Activated T-cell treated with anti-CD3 and anti-CD28 coated beads, Interleukin-2, amount 50 U/mL, for 48 hours (primary cell): ENCODE measurements at regions not wholly inside any gene's neighbourhood (a gene's known extent, or its start where the extent isn't known, plus 50 kb on each side); places are given as distances from the start of the nearest gene placed in this dataset.

ENCODE experiments used
- DNase-seq, 2 experiments: peaks; one replicate each; pipeline ENCODE4 v3.0.0-alpha.2; 2020

DNA sequence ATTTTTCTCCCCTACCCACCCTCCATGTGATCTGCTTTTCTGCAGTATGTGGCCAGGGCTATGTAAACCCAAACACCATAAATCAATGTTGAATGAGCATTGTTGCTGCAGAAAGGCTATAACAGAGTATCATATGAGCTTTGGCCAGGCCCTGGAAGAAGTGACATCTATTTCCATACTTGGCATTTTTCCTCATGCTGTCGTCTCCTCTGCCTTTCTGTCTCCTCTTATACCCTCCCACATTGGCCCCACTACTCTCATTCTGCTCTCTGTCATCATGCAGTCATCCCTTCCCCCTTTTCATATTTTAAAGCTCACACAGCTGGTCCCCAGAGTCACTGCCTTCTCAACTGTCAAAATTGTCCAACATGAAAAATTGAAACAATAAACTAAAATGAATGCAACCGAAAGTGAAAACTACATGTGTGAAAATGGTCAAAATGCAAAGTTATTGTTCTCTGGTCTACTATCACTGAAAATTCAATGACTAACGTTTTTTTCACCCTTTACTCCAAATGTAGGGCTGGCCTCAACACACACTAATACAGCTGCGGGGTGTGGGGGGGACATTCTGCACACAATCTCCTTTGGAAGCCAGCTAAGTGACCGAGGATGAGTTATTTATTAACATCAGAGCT is 290.7 kb upstream of the TMPO start:
- DNase-seq, result no peak

DNA sequence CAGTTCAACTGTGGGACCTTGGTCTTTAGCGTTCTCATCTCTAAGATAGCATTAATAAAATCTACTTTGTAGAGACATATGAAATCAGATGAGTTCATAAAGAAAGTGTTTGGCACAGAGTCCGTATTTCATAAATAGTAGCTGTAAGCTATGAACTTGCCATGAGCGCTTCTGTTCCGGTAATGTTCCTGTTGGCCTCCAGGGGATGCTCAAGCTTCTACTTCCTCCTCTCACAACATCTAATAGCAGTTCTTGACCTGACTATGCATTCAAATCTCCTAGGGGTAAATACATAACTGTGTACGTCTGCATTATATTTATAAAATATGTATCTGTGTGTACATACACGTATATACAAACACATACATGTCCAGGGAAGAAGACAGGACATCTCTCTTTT is 288.2 kb upstream of the TMPO start:
- DNase-seq, result no peak

DNA sequence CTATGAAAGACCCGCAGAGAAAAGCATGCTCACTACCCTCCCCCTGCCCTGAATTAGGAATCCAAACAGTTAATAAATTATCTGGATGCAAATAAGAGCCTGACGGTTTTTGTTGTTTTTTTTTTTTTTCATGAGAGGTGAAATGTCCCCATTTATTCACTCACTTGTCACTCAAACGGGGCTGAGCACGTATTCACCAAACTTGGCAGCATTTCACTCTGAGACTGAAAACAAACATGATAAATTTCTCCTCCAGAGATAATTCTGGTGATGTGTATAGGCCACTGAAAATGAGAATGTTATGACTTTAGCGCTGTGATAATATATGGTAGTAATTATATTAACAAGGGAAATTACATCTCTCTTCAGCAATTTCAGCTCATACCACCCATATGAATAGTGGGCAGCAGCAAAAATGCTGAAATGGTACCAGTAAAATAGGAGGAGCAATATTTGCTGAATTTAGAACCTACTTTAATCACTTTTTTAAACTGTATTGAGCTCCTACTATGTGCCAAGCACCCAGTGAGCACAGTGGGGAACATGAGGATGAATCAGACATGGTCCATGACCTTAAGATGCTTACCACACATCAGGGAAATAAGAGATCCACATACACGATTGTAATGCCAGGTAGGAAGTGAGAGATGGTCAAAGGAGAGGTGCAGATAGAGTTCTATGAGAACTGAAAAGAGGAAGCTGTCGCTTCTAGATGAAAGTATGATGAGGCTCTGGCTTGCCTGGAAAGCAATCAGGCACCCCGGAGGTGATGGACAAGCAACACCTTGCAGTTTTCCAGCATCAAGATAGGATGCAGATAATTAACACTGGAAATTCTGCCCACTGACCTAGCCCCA is 286.5 kb upstream of the TMPO start:
- DNase-seq, result no peak

DNA sequence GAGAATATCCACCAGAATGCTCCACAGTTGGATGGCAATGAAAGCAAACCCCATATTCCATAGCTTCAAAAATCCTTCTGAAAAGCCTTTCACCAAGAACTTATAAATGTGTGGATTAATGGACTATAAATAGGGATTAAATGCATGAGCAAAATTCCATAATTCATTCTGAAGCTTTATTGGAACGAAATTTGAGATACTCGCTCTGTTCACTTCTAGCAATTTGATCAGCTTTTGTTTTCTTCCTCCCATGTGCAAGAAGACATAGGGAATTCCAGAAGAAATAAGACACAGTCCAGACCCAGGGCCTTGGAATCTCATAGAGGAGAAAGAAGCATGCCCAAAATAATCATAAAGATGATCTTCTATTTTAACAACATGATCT is 285.9 kb upstream of the TMPO start:
- no peak for DNase-seq

DNA sequence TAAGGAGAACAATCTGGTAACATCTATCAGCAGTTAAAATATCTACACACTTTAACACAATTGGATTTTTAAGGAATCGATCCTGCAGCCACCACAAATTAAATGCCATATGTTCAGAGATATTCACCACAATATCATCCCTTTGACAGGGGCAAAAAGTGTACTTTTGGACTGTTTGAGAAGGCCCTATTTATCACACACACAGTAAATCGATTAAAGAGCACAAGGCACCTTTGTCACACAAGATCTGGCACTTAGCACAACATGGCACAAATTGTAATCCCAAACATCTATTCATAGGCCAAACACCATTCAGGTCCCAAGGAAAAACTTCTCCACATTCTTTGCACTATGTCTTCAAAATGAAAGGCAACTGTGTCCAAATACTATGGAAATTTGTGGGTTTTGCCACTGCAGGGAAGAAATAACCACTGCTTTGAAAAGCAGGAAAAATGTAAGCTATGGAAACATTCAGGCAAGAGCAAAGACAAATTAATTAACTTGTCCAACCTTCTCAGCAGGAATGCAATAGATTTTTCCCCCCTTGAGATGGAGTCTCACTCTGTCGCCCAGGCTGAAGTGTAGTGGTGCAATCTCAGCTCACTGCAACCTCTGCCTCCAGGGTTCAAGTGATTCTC is 282.5 kb upstream of the TMPO start:
- no peak for DNase-seq

DNA sequence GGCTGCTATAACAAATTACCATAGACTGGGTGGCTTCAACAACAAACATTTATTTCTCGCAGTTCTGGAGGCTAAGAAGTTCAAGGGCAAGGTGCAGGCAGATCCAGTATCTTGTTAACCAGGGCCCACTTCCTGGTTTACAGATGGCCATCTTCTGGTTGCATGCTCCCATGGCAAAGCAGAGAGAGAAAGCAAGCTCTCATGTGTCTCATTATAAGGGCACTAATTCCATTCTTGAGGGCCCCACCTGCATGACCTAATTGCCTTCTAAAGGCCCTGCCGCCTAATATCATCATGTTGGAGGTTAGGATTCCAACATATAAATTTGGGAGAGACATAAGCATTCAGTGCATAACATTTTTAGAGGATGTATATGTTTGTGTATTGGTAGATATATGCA is 280.1 kb upstream of the TMPO start:
- no peak for DNase-seq

DNA sequence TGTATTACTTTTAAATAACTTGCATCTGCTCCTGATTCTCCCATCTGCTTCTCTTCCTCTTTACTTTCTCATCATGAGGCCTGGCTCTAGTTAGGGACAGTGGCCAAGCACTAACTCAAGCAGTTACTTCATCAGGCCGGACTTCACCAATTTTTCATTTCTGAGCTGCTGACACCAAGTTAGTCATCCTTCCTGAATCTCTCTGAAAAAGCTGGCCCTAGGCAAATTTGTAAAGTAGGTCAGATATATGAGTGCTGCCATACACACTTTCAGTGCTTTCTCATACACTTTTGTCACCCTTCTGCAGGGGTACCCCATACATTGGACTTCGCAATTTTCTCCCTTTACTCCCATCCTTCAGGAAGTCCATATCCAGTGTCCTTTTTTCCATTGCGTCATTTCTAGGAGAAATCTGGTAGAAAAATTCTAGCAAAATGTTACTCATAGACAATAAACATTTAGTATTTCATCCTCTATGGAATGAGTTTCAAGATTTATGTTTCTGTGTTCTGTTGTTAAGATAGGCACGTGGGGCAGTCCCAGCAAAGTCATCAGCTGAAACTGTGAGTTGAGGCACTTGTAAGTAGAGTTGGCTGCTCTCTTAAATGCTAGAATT is 276.8 kb upstream of the TMPO start:
- no peak for DNase-seq

DNA sequence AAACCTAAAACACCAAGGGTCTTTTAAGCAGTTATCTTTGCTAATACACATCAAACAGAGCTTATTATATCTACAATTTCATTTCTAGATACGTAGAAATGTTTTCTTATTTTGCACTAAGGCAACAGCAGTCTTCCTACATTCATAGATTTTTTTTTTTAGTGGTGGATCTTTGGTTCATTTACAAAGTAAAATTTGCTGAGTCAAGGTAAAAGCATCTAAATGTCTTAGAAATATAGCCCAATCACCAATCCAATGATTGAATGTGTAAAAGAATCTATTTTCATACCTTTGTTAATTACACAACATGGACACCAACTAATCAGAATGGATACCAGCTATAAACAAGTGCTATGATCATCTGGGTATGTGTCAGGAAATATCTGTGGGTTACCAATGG is 272.2 kb upstream of the TMPO start:
- no peak for DNase-seq

DNA sequence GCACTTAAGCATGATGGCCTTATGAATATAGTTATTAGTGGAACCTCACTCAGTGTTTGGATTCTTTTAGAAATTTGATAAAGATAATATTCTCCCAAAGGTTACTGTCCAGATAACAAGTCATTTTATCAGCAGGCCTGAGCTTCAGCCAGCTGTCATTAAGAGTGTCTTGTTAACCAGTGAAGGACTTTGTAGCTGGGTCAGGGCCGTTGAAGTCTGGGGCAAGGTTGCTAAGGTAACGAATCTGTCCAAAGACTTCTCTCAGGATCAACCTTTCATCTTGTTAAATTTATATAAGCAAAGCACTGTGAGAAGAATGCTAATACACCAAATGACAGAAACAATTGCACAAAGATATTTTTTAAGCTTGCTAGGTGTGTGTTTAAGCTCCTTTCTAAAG is 271.3 kb upstream of the TMPO start:
- no peak for DNase-seq

DNA sequence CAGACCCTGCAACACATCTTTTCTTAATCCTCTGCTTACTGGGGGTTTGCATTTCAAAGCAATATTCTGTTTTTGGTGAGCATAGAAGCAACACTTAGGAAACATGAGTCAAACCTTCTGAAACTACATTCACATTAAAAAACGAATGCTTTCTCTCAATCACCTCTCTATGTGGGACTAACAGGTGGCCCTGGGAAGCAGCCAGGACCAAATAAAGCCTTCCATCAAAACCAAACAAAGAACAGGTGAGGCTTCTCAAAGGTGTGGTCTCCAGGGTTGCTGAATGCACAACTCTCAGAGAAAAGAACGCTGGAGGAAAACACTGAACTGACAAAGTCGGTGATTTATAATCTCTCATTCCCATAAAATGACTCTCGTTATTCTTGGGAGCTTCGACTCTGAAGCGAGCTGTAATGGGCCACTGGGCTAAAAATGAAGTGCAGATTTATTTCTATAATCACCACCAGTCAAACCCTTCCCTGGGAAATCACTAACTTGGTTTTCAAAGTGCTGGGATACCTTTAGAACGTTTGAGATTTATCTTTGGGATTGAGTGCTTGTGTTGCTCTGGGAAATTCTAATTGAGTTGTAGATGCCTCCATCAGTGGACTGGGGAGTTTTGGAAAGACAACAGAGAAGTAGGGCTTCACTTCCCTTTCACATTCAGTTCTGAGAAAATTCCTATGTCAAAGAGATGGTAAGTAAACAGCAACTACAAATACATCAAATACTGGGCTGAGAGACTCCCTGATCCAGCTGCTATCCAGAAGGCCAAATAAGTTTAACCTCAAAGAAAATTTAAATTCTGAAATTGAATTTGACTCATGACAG is 262.0 kb upstream of the TMPO start:
- DNase-seq, result no peak

DNA sequence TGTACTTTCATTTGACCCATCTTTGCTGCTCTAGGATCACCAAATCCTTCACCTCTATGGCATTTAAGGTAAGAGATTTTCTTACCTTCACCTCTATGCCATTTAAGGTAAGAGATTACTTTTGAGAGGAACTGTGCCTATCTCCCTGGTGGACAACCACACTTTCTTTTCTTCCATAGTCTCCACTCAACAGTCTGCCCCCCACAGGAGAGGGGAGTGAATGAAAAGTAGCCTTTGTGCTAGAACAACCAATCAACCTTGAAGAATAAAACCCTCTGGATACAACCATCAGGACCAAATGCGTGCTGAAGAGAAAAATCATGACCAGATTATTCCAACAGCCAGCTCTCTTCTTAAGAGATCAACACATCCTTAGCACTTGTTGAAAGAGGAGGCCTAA is 258.6 kb upstream of the TMPO start:
- no peak for DNase-seq

DNA sequence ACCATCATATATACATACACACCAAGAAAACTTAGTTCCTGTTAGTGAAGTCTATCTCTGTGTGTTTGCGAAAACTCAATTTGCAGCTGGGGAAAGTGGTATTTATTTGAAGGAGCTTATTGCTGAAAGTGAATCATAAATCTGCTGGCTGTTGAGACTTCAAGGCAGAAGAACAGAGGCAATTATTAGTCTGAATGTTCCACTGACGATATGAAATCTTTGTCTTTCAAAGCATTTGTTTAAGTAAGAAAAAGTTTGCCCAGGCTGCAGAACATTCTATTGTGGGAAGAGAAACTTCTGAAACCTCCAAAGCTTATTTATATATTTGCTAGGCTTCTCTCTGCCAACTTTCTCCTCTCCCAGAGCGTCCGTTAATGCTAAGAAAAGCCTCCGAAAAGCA is 255.7 kb upstream of the TMPO start:
- DNase-seq, result no peak

DNA sequence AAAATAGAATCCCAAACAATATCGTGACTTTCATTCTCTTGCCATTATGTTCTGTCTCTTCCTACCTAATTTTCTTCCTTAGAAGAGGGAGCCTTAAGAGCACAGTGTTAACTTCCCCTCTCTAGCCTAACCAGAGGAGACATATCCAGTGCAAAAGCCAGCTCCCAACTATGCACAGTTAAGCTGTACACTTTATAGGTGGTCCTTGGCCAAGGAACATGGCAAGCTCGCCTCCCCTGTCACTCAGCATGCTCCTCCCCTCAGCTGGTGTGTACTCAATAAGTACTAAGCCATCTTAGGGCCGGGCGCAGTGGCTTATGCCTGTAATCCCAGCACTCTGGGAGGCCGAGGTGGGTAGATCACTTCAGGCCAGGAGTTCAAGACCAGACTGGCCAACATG is 255.1 kb upstream of the TMPO start:
- DNase-seq, result no peak

DNA sequence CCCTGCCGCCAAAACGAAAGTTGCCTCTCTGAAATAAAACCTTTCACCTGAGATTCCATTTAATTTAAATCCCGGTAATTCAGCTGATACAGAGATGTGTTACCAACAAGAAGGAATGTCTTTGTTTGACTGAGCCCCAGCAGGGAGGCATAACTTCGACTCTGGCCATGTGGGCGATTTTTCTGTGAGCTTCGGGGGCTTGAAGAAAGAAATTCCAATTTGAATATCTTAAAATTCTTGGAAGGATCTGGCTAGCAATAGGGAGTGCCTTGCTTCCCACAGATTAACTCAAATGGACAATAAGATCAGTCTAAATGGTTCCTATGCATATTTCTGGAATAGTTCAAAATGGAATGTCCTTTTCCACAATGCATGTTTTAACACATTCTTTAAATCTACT is 252.5 kb upstream of the TMPO start:
- no peak for DNase-seq

DNA sequence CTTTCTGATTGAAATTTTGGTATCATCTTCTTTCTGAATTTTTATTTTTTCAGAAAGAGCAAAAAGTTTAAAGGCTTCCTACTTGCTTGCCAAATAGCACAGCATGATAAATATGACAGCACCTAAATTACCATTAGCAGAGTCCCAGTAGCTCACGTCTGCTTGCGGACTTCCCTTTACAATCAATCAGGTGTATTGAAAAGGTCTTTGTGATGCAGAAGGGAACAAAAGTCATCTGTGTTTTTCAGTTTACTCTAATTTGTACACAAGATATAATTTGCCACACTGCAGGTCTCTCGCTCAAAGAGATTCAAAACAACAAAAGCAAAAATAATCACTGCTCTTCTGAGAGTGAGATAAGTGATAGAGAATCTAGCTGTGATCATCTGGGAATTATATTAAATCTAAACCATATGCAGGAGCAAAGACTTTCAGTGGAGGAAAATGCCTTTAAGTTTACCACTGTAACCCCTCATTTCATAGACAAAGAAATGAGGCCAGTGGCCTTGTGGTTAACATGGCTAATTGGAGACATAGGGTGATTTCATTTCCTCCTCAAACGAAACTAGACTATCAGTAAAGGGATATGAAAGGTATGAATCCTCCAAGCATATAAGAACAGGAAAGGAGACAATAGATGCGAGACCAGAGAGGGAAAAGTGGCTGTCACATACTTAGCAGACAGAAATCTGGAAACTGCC is 240.8 kb upstream of the TMPO start:
- no peak for DNase-seq

DNA sequence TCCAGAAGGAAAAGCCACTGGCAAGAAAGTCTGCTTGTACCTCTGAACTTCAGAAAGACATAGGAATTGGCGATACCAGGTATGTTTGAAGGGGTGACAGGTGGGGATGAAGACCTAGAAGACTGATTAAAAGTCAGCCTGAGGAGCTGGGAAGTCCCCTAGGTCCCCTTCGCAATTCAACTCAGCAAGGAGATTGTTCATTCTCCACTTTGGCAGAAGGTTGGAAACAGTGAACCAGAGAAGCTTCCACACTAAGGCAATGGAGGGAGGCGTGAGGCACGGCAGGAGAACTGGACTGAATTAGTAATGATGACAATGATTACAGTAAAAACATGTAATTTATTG is 240.3 kb upstream of the TMPO start:
- no peak for DNase-seq

DNA sequence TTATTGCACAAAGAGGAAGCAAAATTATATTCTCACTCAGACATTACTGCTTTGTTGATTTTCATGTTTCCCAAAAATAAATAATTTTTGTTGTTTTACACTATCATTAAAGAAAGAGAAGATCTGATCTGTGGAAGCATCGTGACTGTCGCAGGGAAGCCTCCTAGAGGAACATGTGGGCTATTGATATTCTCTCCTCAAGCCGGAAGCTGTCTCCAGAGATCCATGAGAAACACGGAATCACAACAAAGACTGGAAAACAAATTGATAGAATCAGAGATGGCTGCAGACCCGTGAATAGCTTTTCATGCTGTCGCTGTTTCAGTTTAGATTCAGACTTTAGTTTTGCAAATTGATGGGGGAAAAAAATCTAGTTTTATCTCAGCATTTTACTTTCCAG is 235.2 kb upstream of the TMPO start:
- DNase-seq, result no peak

DNA sequence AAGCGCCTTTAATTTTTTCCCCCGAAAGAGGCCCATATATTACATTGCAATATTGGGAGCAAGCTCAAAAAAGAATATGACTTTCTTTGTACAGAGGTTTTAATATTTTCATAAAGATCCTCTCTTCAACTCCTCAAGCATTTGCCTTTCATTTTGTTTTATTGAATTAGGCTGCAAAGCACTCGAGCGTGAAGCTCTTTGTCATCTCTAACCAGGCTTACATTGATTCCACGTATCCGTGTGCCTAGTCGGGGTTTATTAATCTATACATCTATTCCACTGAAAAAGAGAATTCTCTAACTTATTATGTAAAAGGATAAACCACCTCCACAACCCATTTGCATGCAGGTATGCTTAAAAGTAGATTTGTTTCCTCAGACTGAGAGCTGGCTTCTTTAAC is 234.8 kb upstream of the TMPO start:
- DNase-seq, result no peak

DNA sequence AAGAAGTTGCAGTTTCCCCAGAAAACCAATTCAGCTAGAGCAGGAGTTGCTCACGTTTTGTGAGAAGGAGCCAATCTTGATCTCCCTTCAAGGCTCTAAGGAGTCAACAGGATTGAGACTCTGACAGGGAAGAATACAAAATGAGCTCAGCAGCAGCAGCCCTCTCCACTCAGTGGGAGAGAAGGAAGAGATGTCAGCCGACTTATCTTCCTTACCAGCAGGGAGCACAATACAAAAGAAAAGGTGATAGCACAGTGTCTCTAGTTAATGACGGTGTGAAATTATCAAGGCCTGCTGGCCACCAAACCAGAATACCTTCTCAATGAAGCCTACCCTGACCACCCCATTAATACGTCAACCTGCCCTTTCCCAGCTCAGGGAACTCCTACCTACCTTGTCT is 223.6 kb upstream of the TMPO start:
- no peak for DNase-seq

DNA sequence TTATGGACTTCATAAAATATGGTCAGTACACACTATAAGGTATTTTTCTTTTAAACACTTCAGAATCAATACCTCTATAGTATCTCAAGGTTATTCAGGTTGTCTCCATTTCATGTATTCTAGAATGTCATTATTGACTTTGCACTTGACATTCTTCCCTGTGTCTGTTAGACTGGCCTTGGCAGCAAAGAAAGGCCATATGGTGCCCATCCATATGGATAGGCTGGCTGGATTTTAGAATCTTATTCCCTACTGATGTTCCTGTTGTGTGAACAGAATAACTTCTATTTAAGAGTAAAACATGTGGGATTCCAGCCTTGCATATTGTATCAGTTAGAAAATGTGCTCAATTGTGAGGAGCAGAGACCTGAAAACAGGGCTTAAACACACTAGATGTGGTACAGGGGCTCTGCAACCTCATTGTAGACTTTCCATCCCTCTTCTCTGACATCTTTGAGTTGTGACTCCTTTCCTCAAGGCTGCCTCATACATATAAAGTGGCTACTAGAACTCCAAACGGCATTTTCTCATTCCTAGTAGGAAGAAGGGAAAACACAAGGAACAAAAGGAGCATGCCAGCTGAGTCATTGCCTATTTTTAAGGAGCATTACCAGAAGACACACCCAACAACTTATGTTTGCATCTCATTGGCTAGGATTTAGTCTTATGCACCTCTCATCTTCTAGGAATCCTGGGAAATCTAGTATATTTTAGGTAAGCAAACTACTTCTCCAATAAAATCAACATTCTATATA is 221.2 kb upstream of the TMPO start:
- DNase-seq, result no peak

DNA sequence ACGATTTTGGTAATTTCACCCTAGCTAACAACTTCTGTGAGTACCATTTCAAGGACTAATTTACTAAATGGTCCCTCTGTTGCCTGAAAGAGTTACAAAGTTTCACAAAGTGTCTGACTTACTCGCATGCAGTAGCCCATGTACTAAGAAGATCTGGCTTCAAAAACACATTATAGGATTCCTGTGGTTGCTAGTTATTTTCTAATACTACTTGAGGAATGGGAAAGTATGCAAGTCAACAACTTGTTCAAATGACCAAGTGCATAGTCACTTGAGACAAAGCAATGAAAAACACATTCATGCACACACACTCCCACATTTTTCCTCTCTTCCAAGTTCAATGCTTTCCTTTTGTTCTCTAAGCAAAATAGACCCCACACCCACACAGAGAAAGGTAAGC is 219.7 kb upstream of the TMPO start:
- DNase-seq, result no peak
